GM23338 (cell line): ENCODE measurements at regions not wholly inside any gene's neighbourhood (a gene's known extent, or its start where the extent isn't known, plus 50 kb on each side); places are given as distances from the start of the nearest gene placed in this dataset.

Experiments
- CTCF ChIP-seq, 2 experiments: fragments of 200-600 bp in 1 of 2; sonication (generic) in 1 of 2; conservative IDR thresholded peaks; 2 replicates each; pipeline versions ENCODE4 v1.5.1 to v1.6.1; 2016 to 2017; ENCODE audit warnings: antibody characterized with exemption in 2 of 2, low read depth in 2 of 2, mild to moderate bottlenecking in 2 of 2, moderate library complexity in 1 of 2
- POLR2AphosphoS5 ChIP-seq: IDR thresholded peaks from 2 replicates; pipeline ENCODE4 v1.6.1; 2016; ENCODE audit warnings: antibody characterized with exemption, low read depth

GRCh38 chr9:134234687-134235359 lies 70.5 kb upstream of the RNU6ATAC start:
- no peak for TF ChIP-seq CTCF (conservative IDR thresholded peaks at IDR 0.05; ENCODE audit: low read depth in 2 of 2)
- TF ChIP-seq POLR2AphosphoS5 = no peak
